GM18861 (cell line): ENCODE measurements at regions not wholly inside any gene's neighbourhood (a gene's known extent, or its start where the extent isn't known, plus 50 kb on each side); places are given as distances from the start of the nearest gene placed in this dataset.
"Not testable (repeated sequence)": the region's sequence is repeated elsewhere in the genome, so short reads cannot be mapped to it uniquely, and the experiment has no call there.

Experiments
- ATAC-seq: cut with Tn5 transposase; IDR thresholded peaks from one replicate; pipeline ENCODE4 v1.9.1; 2021; ENCODE audit not compliant: unreplicated experiment

DNA sequence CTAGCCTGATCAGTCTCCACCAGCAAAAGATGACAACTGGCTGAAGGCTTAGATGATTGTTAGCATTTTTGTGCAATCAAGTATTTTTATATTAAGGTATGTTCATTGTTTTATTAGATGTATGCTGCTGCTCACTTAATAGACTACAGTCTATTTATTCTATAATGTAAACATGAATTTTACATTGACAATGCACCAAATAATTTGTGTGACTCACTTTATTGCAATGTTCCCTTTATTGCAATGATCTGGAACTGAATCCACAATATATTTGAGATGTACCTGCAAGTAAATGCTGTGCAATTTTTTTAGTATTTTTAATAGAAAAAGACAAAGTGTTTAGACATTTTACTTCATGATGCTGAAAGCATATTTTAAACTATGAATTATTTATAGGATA is 896.5 kb downstream of the AMY1C start:
- ATAC-seq, result no peak

DNA sequence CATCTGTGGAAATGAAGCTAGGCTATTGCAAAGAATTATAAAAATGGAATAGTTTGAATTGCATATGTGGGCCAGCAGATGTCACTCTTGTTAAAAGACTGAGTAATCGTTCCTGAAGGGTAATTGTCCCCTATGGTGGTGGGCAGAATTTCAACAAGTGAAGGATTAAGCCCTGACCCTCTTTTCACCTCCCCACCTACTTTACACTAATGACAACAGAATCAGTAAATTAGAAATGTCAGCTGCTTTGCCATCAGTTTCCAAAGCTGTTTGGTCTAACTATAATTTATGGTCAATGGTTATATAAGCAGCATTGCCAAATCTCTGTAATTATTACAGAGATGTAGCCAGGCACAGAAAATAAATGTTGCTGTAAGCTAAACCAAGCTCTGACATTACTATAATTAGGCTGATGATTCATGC is 898.6 kb downstream of the AMY1C start:
- ATAC-seq, result peak; percentile 83

DNA sequence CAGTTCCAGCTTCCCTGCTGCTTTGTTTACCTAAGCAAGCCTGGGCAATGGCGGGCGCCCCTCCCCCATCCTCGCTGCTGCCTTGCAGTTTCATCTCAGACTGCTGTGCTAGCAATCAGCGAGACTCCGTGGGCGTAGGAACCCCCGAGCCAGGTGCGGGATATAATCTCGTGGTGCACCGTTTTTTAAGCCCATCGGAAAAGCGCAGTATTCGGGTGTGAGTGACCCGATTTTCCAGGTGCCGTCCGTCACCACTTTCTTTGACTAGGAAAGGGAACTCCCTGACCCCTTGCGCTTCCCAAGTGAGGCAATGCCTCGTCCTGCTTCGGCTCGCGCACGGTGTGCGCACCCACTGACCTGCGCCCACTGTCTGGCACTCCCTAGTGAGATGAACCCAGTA is 914.7 kb downstream of the AMY1C start:
- ATAC-seq, result not testable (repeated sequence)

DNA sequence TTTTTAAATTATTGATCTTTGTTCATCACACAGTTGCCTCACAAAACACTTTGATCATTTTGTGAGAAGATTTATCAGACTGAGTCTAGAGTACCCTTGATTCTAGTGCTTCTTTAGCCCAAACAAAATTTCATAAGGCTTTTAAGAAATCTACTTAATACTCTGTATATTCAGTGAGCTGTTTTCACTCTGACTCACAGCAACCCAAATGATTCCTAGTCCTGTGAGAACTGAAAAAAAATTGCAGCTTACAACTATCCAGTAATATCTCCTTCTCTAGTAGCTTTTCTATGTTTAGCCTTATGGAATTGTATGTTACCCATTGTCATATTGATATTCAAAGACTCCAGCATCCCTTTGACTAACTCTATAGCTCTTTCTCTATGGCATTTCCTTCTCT is 915.6 kb downstream of the AMY1C start:
- no peak for ATAC-seq

DNA sequence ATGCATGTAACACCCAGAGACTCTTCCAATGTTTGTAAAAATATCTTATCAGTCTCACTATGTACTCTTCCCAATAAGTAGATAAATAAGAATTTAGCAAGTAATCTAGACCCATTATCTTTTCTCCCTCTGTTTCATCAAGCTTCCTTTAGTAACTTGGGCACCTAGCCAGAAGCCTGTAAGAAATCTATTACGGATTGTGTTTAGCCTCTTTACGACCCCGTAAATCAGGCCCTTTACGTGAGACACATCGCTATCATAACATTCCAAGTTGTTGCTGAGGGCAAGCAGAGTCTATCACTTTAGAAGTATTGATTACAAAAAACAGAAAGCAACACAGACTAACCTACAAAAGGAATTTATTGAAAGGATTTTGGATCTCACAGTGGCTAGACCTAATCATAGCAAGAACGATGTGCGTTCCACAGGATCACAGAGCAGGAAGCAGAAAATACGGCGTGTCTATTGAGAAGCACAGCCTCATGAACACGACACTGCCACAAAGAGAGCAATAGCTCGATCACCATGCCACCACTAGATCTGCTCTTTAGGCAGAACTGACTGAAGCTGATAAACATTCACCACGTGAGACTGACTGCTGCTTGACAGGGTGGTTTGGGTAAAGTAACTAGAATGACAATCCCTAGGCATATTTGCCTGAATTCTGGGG is 922.1 kb downstream of the AMY1C start:
- no peak for ATAC-seq

DNA sequence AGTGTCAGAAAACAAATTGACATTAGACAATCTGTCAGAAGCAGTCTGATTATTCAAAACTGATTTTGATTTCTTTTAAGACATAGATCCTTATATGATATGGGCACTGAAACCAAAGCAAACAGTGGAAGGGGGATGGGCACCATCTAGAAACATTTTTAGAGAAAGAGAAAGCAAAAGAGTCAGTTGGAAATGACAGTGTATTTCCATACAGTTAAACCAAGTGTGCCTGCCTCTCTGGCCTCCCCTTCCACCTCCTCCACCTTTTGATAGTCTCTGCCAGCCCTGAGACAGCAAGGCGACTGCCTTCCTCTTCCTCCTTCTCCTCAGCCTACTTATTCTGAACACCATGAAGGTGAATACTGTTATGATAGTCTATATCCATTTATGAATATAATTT is 949.7 kb downstream of the AMY1C start:
- ATAC-seq, result no peak

DNA sequence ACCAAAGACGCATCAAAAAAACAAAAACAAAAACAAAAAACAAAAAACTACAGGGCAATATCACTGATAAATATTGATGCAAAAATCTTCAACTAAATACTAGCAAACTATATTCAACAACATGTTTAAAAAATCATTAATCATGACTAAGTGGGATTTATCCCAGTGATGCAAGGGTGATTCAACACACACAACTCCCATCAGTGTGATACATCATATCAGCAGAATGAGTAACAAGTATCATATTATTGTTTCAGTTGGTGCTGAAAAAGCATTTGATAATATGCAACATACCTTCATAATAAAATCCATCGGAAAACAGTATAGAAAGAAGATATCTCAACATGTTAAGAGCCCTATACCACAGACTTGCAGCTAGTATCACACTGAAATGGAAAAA is 953.0 kb downstream of the AMY1C start:
- no peak for ATAC-seq

DNA sequence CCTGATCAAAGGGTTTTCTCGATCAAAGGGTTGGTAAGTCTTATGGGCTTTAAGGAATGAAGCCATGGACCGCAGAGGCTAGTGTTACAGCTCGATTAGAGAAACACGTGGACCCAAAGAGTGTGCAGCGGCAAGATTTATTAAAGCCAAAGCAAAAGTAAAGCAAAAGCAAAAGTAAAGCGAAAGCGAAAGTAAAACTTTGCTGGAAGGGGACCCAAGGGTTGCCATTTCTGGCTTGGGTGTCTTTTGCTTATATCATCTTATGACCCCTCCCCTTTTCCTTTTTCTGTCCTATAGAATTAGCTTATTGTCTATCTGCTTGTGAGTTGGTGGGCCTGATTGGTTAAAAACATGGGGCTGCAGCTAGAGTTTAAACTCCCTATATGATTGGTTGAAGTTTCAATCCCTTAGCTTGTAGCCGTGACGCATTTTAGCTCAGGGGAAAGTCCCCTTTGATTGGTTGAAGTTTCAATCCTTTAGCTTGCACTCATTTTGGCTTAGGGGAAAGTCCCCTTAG is 957.0 kb downstream of the AMY1C start:
- no peak for ATAC-seq

DNA sequence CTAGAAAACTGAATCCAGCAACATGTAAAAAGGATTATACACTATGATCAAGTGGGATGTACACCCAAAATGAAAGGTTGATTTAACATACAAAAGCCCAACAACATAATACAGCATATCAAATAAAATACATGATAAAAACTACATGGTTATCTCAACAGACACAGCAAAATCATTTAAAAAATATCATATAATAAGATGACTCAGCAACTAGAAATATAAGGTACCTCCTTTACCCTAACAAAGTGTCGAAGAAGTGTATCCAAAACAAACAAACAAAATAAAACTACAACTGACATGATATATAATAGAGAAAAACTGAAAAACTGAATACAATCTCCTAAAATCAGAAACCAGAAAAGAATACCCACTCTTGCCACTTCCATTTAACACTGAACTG is 969.1 kb downstream of the AMY1C start:
- no peak for ATAC-seq

DNA sequence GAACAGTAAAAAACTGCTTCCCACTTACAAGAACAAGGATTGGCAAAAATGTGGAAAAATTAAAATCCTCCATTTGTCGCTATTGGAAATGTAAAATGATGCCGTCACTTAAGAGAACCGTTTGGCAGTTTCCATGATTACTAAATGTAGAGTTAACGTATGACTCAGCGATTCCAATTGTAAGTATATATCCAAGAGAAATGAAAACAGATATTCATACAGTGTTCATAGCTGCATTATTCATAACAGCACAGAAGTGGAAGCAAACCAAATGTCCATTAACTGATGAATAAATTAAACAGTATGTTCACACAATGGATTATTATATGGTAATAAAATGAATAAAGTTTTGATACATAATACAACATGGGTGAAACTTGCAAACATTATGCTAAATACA is 971.0 kb downstream of the AMY1C start:
- ATAC-seq, result no peak

DNA sequence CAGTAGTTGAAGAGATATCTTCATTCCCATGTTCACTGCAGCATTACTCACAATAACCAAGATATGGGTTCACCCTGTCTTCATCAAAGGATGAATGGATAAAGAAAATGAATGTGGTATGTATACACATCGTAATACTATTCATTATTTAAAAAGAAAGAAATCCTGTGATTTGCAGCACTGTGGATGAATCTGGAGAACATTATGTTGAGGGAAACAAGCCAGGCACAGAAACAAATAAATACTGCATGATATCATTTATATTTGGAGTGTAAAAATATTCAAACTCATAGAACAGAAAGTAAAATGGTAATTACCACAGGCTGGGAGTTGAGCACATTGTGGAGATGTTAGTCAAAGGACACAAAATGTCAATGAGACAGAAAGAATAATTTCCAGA is 977.2 kb downstream of the AMY1C start:
- no peak for ATAC-seq

DNA sequence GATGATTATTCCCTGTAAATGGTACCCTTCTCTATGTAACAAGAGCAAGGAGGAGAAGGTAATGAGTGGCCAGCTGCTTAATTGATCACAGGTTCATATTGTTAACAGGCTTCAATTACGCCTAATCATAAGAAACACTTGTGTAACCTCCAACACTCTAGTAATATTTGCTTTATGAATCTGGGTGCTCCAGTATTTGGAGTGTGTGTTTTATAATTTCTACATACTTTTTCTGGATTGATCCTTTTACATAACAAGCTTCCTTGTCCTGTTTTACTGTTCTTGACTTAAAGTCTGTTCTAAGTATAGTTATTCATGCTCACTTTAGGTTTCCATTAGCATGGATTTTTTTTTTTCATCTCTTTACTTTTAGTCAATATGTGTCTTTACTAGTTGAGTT is 984.2 kb downstream of the AMY1C start:
- ATAC-seq, result no peak

DNA sequence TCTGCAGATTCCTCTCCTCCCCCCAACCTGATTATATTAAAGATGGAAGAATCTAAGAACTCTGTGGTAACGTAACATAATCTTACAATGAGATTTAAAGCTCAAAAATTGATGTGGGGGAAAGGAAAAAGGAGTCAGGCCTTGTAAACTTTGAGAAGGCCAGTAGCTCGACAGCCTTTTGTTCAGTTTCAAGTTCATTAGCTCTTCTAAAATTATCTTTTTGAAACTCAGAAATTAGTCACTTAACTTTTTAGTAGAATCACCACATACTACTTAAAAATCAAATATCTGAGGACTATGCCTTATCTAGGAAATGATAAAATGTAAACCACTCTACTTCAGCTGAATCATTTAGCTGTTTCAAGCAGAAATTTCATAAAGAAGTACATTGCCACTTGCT is 996.2 kb downstream of the AMY1C start:
- no peak for ATAC-seq

DNA sequence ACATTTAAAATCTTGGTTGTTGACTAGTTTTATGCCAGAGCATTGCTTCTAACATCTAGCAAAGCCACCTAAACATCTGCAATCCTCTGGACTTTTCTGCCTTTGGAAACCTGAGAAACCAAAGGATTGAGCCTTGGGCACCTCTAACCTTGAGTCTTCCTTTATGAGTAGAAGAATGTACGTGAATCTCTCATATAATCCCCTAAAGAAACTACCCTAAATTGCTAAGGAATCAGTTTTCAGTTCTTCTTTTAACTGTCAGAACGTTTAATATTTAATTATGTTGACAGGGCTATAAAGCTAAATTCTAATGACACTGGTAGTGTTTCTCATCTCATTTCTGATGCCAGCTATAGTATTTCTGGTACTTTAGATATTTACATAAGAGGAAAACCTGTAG is 997.3 kb downstream of the AMY1C start:
- ATAC-seq, result peak; percentile 77

DNA sequence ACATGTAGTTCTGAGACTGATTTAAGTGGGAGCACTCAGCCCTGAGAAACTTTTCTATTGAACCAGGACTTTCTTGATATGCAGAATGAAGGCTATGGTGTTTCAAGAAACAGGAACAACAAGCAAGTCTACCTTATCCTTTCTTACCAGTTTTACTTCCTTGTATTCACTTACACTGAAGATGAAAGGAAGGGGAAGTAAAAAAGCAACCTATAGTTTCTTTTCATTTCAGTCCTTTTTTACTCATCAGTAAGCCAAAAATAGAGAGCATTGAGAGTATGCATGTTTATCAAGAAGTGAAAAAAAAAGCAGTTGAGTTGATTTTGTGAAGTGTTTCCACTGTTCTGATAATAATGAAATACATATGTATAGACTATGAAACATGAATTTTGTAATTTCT is 1010.3 kb downstream of the AMY1C start:
- ATAC-seq, result peak; percentile 96

DNA sequence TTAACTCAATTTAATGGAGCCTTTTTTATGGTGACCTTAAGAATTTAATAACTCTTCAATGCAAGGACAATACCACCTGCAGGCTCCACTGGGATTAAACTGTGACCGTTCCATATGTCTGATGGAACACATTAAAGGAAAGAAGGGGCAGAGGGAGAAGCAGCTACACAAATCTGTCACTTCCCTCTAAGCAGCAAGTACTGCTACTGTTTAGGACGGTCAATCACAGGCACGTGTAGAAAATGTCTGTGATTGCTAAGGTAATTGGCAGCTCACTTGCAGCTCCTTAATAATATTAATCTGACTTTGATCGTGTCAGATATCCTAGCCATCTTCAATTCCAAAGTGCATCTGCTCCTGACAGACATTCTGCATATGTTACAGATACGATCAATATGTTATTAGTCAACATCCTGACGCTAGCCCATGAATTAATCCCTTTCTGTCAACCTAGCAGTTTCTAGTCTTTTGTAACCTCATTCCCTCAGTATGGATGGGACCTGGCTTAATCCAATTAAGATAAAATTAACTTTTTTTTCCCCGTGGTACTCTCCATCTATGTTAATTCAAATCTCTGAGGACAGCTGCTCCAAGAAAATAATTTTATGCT is 1012.4 kb downstream of the AMY1C start:
- ATAC-seq, result no peak

DNA sequence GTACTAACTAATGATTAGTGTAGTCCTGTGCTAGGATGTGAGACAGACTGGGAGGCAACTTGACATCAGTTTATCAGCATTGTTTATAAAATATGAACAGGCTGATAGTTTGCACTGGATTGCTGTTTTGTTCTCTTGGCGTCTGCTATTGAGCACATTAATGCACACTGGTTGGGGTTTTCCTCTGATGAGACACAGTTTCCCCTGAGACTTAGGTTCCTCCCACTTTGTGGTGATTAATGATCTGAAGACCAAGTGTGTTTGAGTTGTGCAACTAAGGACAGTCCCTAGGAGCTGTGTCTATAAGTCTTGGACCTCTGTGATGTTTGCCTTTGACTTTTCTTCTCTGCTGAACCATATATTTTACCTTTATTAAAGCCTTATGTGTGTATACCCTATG is 1015.4 kb downstream of the AMY1C start:
- peak; percentile 72 for ATAC-seq

DNA sequence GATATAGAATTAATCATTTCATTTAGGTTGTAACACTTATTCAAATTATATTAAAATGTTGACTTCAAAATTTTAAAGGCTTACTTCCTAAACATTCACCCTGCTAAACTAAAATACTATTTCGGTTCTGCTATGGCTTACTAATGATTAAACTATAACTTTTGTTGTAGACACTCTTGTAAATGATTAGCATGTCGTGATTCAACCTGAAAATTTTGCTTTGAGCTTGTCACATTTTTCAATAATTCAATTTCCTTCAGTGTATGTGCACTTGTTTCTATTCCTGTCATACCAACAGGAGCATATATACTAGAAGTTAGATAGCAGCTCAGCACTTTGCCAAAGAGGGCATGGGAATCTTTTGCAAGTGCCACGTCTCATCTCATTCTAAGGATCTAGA is 1018.8 kb downstream of the AMY1C start:
- peak; percentile 90 for ATAC-seq

DNA sequence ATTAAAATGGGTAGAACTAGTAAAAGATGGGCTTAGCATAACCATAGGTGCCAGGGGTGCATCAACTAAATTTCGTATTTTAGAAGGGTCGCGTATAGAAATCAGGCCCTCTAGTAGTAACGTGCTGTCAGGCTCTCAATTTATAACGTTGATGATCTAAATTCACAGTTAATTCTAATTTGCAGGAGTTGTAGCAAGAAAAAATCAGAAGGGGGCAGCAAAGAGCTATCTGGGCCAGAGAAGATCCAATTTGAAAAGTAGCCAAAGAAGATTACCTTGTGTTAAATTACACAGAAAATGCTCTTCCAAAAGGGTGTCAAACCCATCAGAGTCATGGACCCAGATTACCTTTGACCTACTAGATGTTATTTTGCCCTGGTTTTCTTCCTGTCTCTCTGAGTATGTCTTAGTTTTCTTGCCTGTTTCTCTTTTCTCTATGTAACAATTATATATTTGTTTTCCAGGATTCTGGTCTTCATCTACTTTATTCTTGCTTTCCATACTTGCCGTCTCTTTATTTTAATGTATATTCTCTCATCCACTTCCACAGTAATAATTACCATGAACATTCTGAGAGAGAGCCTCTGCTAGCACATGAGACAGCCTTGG is 1030.9 kb downstream of the AMY1C start:
- peak; percentile 45 for ATAC-seq

DNA sequence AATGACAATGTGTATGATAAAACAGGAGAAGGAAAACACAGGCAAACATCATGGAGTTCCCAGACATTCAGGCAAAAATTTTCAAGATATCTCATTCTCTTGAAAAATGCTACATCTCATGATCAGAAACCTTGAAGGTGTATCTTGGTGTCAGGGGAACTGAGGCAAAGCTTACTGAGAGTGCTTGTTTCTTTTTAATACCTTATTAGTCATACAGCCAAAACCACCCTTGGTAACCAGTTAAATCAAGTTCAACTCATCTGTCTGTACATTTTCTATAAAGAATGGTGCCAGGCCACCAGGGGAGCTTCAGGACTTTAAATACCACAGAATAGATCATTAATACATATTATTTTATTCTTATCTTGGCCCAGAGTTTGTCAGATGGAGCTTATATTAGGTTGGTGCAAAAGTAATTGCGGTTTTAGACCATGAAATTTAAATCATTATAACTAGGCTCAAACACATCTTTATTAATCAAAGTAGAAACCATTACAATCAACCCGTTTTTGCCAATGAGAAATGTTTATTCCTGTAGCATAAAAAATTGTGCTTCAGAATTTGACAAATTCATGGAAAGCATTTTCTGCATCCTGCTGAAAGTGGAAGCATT is 1036.0 kb downstream of the AMY1C start:
- no peak for ATAC-seq

DNA sequence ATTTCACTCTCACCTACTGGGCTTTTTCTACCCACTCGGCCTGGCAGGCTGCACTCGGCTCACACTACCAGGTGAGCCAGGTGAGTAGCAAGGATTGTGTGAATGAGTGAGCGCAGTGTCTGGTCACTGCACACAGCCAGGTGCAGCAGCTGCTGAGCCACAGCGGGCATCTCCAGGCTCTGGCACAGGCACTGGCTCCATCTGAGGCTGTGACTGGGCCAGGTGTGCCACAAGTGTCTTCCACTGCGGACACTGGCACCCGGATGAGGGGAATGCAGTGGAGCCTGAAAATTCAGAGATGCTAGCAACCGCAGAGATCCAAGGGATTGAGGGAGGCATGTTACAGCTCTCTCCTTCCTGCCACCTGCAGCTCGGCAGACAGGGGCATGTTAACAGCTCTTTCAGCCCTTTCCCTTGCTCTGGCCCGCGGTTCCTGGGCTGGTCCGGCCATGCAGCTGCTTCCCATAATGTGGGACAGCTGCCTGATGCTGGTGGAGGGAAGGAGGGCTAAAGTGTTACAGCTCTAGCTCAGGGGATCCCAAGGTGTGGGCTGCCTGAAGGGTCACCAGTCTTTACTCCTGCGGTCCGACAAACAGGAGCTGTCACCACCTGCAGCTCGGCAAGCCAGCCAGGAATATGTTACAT is 1038.3 kb downstream of the AMY1C start:
- ATAC-seq, result no peak

DNA sequence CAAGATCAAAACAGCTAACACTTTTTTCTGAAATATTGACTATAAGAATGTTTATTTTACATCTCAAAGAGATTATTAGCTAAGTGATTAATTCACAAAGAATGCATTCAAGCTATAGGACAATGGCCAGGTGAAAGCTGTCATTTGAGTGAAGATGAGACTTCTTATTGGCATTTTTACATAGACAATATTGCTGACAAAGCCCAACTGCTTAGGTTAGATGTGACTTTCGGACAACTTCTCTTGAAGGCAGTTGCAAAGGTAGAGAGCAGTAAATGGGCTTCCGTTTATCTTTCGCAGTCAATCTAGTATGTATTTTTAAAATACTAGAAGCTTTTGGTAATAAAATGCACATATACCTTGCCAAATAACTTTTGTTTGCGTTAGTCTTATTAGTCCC is 1041.3 kb downstream of the AMY1C start:
- no peak for ATAC-seq
